ENCODE measurements at regions not wholly inside any gene's neighbourhood (a gene's known extent, or its start where the extent isn't known, plus 50 kb on each side); places are given as distances from the start of the nearest gene placed in this dataset.

- DNase-seq = no peak
Observed at GRCh38 chr14:38761033-38761432, 342.0 kb downstream of the SEC23A start.

- no peak for DNase-seq
Observed at GRCh38 chr14:38758661-38759060, 344.4 kb downstream of the SEC23A start.

- DNase-seq = no peak
Observed at GRCh38 chr14:38755036-38755435, 348.0 kb downstream of the SEC23A start.

- DNase-seq = no peak
Observed at GRCh38 chr14:38752750-38753149, 350.3 kb downstream of the SEC23A start.

GRCh38 chr14:38752341-38752740 lies 350.7 kb downstream of the SEC23A start:
- DNase-seq = no peak

GRCh38 chr14:38751459-38751858 lies 351.6 kb downstream of the SEC23A start:
- DNase-seq = no peak

- no peak for DNase-seq
Observed at GRCh38 chr14:38749936-38750335, 353.1 kb downstream of the SEC23A start.

- no peak for DNase-seq
Observed at GRCh38 chr14:38745861-38746260, 357.2 kb downstream of the SEC23A start.

GRCh38 chr14:38743966-38744584 lies 359.0 kb downstream of the SEC23A start:
- no peak for DNase-seq

- no peak for DNase-seq
Observed at GRCh38 chr14:38737686-38738407, 365.2 kb downstream of the SEC23A start.

GRCh38 chr14:38735005-38735404 lies 368.0 kb downstream of the SEC23A start:
- DNase-seq = no peak

GRCh38 chr14:38731962-38732361 lies 371.1 kb downstream of the SEC23A start:
- DNase-seq = no peak

- DNase-seq = no peak
Observed at GRCh38 chr14:38730420-38730819, 372.6 kb downstream of the SEC23A start.

- no peak for DNase-seq
Observed at GRCh38 chr14:38727731-38728130, 375.3 kb downstream of the SEC23A start.

GRCh38 chr14:38724621-38725020 lies 378.4 kb downstream of the SEC23A start:
- no peak for DNase-seq

- no peak for DNase-seq
Observed at GRCh38 chr14:38723959-38724358, 379.1 kb downstream of the SEC23A start.

- DNase-seq = no peak
Observed at GRCh38 chr14:38723277-38723676, 379.8 kb downstream of the SEC23A start.

GRCh38 chr14:38721822-38722431 lies 381.1 kb downstream of the SEC23A start:
- peak; percentile 51 to 67 for DNase-seq

GRCh38 chr14:38718519-38718918 lies 384.5 kb downstream of the SEC23A start:
- DNase-seq = no peak

- no peak for DNase-seq
Observed at GRCh38 chr14:38716926-38717325, 386.1 kb downstream of the SEC23A start.

GRCh38 chr14:38710881-38711280 lies 392.2 kb downstream of the SEC23A start:
- DNase-seq = no peak

GRCh38 chr14:38710196-38710595 lies 392.8 kb downstream of the SEC23A start:
- no peak for DNase-seq

- no peak for DNase-seq
Observed at GRCh38 chr14:38705220-38705619, 397.8 kb downstream of the SEC23A start.

GRCh38 chr14:38704220-38704619 lies 398.8 kb downstream of the SEC23A start:
- DNase-seq = no peak
